ENCODE measurements at regions not wholly inside any gene's neighbourhood (a gene's known extent, or its start where the extent isn't known, plus 50 kb on each side); places are given as distances from the start of the nearest gene placed in this dataset.

GRCh38 chr20:29302979-29303644 lies 1954.4 kb upstream of the DEFB115 start:
- TF ChIP-seq, protein P1, sequence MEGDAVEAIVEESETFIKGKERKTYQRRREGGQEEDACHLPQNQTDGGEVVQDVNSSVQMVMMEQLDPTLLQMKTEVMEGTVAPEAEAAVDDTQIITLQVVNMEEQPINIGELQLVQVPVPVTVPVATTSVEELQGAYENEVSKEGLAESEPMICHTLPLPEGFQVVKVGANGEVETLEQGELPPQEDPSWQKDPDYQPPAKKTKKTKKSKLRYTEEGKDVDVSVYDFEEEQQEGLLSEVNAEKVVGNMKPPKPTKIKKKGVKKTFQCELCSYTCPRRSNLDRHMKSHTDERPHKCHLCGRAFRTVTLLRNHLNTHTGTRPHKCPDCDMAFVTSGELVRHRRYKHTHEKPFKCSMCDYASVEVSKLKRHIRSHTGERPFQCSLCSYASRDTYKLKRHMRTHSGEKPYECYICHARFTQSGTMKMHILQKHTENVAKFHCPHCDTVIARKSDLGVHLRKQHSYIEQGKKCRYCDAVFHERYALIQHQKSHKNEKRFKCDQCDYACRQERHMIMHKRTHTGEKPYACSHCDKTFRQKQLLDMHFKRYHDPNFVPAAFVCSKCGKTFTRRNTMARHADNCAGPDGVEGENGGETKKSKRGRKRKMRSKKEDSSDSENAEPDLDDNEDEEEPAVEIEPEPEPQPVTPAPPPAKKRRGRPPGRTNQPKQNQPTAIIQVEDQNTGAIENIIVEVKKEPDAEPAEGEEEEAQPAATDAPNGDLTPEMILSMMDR (IDR thresholded peaks at IDR 0.05), result no peak
- no peak for TF ChIP-seq NR3C1 (IDR thresholded peaks at IDR 0.05)
- TF ChIP-seq EP300 (IDR thresholded peaks at IDR 0.05), result no peak
- TF ChIP-seq MAZ (IDR thresholded peaks at IDR 0.05; ENCODE audit: borderline replicate concordance, low read depth, low read length), result no peak
- TF ChIP-seq, protein P2, sequence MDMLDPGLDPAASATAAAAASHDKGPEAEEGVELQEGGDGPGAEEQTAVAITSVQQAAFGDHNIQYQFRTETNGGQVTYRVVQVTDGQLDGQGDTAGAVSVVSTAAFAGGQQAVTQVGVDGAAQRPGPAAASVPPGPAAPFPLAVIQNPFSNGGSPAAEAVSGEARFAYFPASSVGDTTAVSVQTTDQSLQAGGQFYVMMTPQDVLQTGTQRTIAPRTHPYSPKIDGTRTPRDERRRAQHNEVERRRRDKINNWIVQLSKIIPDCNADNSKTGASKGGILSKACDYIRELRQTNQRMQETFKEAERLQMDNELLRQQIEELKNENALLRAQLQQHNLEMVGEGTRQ (IDR thresholded peaks at IDR 0.05), result no peak
- no peak for TF ChIP-seq MAX (IDR thresholded peaks at IDR 0.05)
- TF ChIP-seq CBX8 (IDR thresholded peaks at IDR 0.05), result no peak
